Osteoblast (primary cell): ENCODE measurements at regions not wholly inside any gene's neighbourhood (a gene's known extent, or its start where the extent isn't known, plus 50 kb on each side); places are given as distances from the start of the nearest gene placed in this dataset. TPM values are rescaled to one million over a fixed set of nuclear protein-coding genes. Genes with fewer than 3 reads are reported as not detected.

ENCODE experiments used
- small RNA-seq: library from RNA; depleted of rRNA; stranded (forward); fragments of <200 nt; gene quantifications from one replicate; pipeline ENCODE3, GENCODE V24; 2012

Small RNAs in the stretch of these regions (small RNA-seq; reads per million reads assigned to genes)
- not detected for gene AL031777.2
- not detected for gene HIST1H2AD
- gene HIST1H2APS3: not detected
- gene HIST1H4G: not detected
- gene LARP1P1: not detected
